Heart left ventricle (tissue), 16 donors: ENCODE measurements at regions not wholly inside any gene's neighbourhood (a gene's known extent, or its start where the extent isn't known, plus 50 kb on each side); places are given as distances from the start of the nearest gene placed in this dataset.

ENCODE experiments used
- ATAC-seq, 4 donors: fragments of 200-7000 bp; cut with Tn5 transposase; one replicate each; pipeline ENCODE4 v1.9.1; 2020 to 2022; ENCODE audit warnings: moderate library complexity in 4 of 4, mild to moderate bottlenecking in 3 of 4, moderate number of reproducible peaks in 1 of 4
- DNase-seq, 5 donors: peaks; one replicate each; pipeline ENCODE4 v3.0.0-alpha.2; 2020
- H3K27ac ChIP-seq, 12 donors: fragments of 200-600 bp; sonication (generic) in 4 of 12; one replicate each; pipeline versions ENCODE4 v1.5.0 to v1.8.0; 2016 to 2022; ENCODE audit warnings: mild to moderate bottlenecking in 2 of 12
- H3K27me3 ChIP-seq, 9 donors: fragments of 200-600 bp; sonication (generic) in 2 of 9; one replicate each; pipeline versions ENCODE4 v1.5.1 to v1.8.0; 2016 to 2022; ENCODE audit warnings: mild to moderate bottlenecking in 3 of 9
- H3K36me3 ChIP-seq, 9 donors: fragments of 200-600 bp; sonication (generic) in 2 of 9; one replicate each; pipeline versions ENCODE4 v1.5.0 to v1.8.0; 2018 to 2022; ENCODE audit warnings: mild to moderate bottlenecking in 2 of 9
- H3K4me1 ChIP-seq, 12 donors: fragments of 200-600 bp; sonication (generic) in 4 of 12; one replicate each; pipeline versions ENCODE4 v1.5.0 to v1.8.0; 2016 to 2022; ENCODE audit warnings: mild to moderate bottlenecking in 3 of 12
- H3K4me3 ChIP-seq, 12 donors: fragments of 200-600 bp; sonication (generic) in 4 of 12; one replicate each; pipeline versions ENCODE4 v1.5.0 to v1.8.0; 2017 to 2022; ENCODE audit warnings: mild to moderate bottlenecking in 9 of 12, moderate library complexity in 4 of 12
- H3K9me3 ChIP-seq, 12 donors: fragments of 200-600 bp; sonication (generic) in 4 of 12; one replicate each; pipeline versions ENCODE4 v1.5.0 to v1.8.0; 2016 to 2022; ENCODE audit warnings: mild to moderate bottlenecking in 1 of 12
- CTCF ChIP-seq, 12 donors: fragments of 200-600 bp; sonication (generic) in 4 of 12; IDR thresholded peaks; one replicate each; pipeline versions ENCODE4 v1.5.0 to v1.8.0; 2018 to 2022; ENCODE audit warnings: antibody characterized with exemption in 12 of 12, mild to moderate bottlenecking in 5 of 12
- POLR2A ChIP-seq, 2 donors: fragments of 450-650 bp; IDR thresholded peaks; one replicate each; pipeline ENCODE4 v1.6.1; 2017; ENCODE audit warnings: antibody characterized with exemption in 2 of 2, mild to moderate bottlenecking in 2 of 2, moderate library complexity in 2 of 2
- WGBS, 4 donors: extraction: QIAGEN DNeasy Blood & Tissue Kit in 2 of 4; methylation state at CpG; one replicate each; pipeline versions ENCODE4 v1.1.5 to v1.1.7; 2013 to 2018; 5-methylcytosine and 5-hydroxymethylcytosine counted together
- intact Hi-C, 10 donors: fragments of 100-400 bp; cut with DNase I; formaldehyde crosslinking; loops; one replicate each; pipeline versions ENCODE4 v1.11.1 to v1.14.2; 2022
- donor health status: ischemic (EF 13 %, LVEDD 7.1; RV severe dilation, severe dysfunction).
- donor health status: healthy with polysubstance abuse.
- donor health status: DM: no; HTN: yes; CAD: no.
- donor health status: DM: no; HTN: no; CAD: no.
- donor health status: ischemic (EF 25% LVEDD 6.9; RV normal size, moderate dysfunction).
- donor health status: ischemic (EF 25% LVEDD 5.7; RV mildly dilated, moderate dysfunction).
- donor health status: healthy.
- donor health status: DM: yes; HTN: yes; CAD: no.
- donor health status: ischemic (EF 35%, LVEDD 5.7; RV mildly dilated, moderate dysfunction).
- donor health status: nonischemic (EF 11% LVEDD 7.7; RV severe dilation, severe dysfunction).
- donor health status: DM: yes; HTN: yes; CAD: no.
- donor health status: PGD.
- donor health status: ischemic (EF 29% LVEDD 5.4; RV normal size, mild dysfunction).
- donor health status: nonischemic (EF 23%, LVEDD 6.1; RV moderate dilation, normal function).

- intact Hi-C loops = no loop called here
- ATAC-seq (no peak), DNase-seq (no peak)
- Histone ChIP-seq H3K36me3 (no peaks in the 10 kb centered on the region), H3K9me3 (peaks cover 0 to 17% (median 2%) of the 10 kb centered on the region in 12 donors), H3K4me1 (peaks cover 0 to 7% (median 2%) of the 10 kb centered on the region in 12 donors), H3K27me3 (no peaks in the 10 kb centered on the region), H3K27ac (no peak overlapping the region), H3K4me3 (no peak overlapping the region)
- 27 to 58% (median 34%) methylated on average over 1 of the region's 1 CpG for WGBS, 4 donors
- TF ChIP-seq CTCF (IDR thresholded peaks at IDR 0.05) (no peak), POLR2A (IDR thresholded peaks at IDR 0.05) (no peak)
Measured at GRCh38 chr5:111892949-111893348, 136.0 kb upstream of the NREP start.

GRCh38 chr5:111887706-111888105, 130.7 kb upstream of the NREP start:
- Histone ChIP-seq H3K4me3 (no peak overlapping the region), H3K4me1 (peaks cover 0 to 5% (median 0%) of the 10 kb centered on the region in 12 donors), H3K27me3 (no peaks in the 10 kb centered on the region), H3K36me3 (no peaks in the 10 kb centered on the region), H3K27ac (no peak overlapping the region), H3K9me3 (peaks cover 0 to 17% (median 2%) of the 10 kb centered on the region in 12 donors)
- intact Hi-C loops = no loop called here
- 66 to 81% (median 76%) methylated on average over 2 of the region's 2 CpGs for WGBS, 4 donors
- DNase-seq (no peak), ATAC-seq (peak in 1 of 4 donors; percentile 47)
- TF ChIP-seq CTCF (IDR thresholded peaks at IDR 0.05) = no peak
- TF ChIP-seq POLR2A (IDR thresholded peaks at IDR 0.05) = no peak

- no peak overlapping the region for H3K4me3 ChIP-seq
Measured at GRCh38 chr5:111869681-111870080, 112.7 kb upstream of the NREP start.

GRCh38 chr5:111865356-111865755, 108.4 kb upstream of the NREP start:
- 80 to 89% (median 85%) methylated on average over 3 of the region's 3 CpGs for WGBS, 4 donors
- Histone ChIP-seq H3K4me1 (peaks cover 0 to 2% (median 0%) of the 10 kb centered on the region in 12 donors), H3K9me3 (peaks cover 0 to 3% (median 0%) of the 10 kb centered on the region in 12 donors), H3K36me3 (no peaks in the 10 kb centered on the region), H3K27me3 (no peaks in the 10 kb centered on the region), H3K27ac (no peak overlapping the region), H3K4me3 (no peak overlapping the region)
- no peak for ATAC-seq
- DNase-seq = no peak
- no peak for TF ChIP-seq CTCF (IDR thresholded peaks at IDR 0.05)
- TF ChIP-seq POLR2A (IDR thresholded peaks at IDR 0.05) = no peak
- intact Hi-C loops = no loop called here

More at GRCh38 chr5:111869681-111870080, 112.7 kb upstream of the NREP start:
- Histone ChIP-seq H3K9me3 (peaks cover 0 to 3% (median 0%) of the 10 kb centered on the region in 12 donors), H3K27ac (no peak overlapping the region), H3K36me3 (no peaks in the 10 kb centered on the region), H3K27me3 (no peaks in the 10 kb centered on the region), H3K4me1 (no peaks in the 10 kb centered on the region)
- TF ChIP-seq POLR2A (IDR thresholded peaks at IDR 0.05) (no peak), CTCF (IDR thresholded peaks at IDR 0.05) (no peak)
- 77 to 96% (median 87%) methylated on average over 2 of the region's 2 CpGs for WGBS, 4 donors
- intact Hi-C loops = no loop called here
- ATAC-seq (no peak), DNase-seq (no peak)
